Gastroesophageal sphincter (tissue), 3 donors: ENCODE measurements at regions not wholly inside any gene's neighbourhood (a gene's known extent, or its start where the extent isn't known, plus 50 kb on each side); places are given as distances from the start of the nearest gene placed in this dataset.

ENCODE experiments used
- POLR2A ChIP-seq, 2 donors: fragments of 450-650 bp; IDR thresholded peaks; one replicate each; pipeline ENCODE4 v1.6.1; 2017; ENCODE audit warnings: antibody characterized with exemption in 2 of 2, mild to moderate bottlenecking in 2 of 2, moderate library complexity in 1 of 2
- POLR2AphosphoS5 ChIP-seq: sonication (generic); formaldehyde crosslinking; IDR thresholded peaks from one replicate; pipeline ENCODE4 v1.6.1; 2017; ENCODE audit warnings: antibody characterized with exemption
- TF ChIP-seq, protein P1 (sequence below), 4 experiments: fragments of 200-600 bp in 2 of 4; fragments of 450-650 bp in 2 of 4; sonication (generic) in 1 of 4; IDR thresholded peaks; one replicate each; pipeline ENCODE4 v1.5.1; 2017 to 2019; ENCODE audit warnings: antibody characterized with exemption in 4 of 4, mild to moderate bottlenecking in 2 of 4, moderate library complexity in 2 of 4

DNA sequence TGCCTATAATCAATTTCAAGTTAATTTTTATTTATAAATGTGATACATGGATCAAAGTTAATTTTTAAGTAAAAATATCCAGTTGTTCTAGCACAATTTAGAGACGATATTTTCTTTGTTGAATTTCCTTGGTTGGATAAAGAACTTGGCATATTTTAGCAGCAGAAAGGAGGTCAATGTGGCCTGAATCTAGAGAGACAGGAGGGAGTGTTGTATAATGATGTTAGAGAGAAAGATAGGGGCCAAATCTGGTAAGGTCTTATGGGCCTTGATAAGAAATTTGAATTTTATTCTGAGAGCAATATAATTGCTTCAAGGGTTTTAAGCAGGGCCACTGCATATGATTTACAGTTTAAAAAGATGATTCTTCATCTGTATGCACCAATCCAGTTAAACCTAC, 79.4 kb upstream of the OGFRL1 start:
- TF ChIP-seq, protein P1, sequence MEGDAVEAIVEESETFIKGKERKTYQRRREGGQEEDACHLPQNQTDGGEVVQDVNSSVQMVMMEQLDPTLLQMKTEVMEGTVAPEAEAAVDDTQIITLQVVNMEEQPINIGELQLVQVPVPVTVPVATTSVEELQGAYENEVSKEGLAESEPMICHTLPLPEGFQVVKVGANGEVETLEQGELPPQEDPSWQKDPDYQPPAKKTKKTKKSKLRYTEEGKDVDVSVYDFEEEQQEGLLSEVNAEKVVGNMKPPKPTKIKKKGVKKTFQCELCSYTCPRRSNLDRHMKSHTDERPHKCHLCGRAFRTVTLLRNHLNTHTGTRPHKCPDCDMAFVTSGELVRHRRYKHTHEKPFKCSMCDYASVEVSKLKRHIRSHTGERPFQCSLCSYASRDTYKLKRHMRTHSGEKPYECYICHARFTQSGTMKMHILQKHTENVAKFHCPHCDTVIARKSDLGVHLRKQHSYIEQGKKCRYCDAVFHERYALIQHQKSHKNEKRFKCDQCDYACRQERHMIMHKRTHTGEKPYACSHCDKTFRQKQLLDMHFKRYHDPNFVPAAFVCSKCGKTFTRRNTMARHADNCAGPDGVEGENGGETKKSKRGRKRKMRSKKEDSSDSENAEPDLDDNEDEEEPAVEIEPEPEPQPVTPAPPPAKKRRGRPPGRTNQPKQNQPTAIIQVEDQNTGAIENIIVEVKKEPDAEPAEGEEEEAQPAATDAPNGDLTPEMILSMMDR (IDR thresholded peaks at IDR 0.05): no peak
- TF ChIP-seq POLR2AphosphoS5: no peak
- no peak for TF ChIP-seq POLR2A (IDR thresholded peaks at IDR 0.05)
